HepG2 (cell line): ENCODE measurements at regions not wholly inside any gene's neighbourhood (a gene's known extent, or its start where the extent isn't known, plus 50 kb on each side); places are given as distances from the start of the nearest gene placed in this dataset.

Experiments used
- ATAC-seq: fragments of 200-7000 bp; cut with Tn5 transposase; 3 replicates; pipeline ENCODE4 v1.9.1; 2020; ENCODE audit warnings: mild to moderate bottlenecking, moderate library complexity
- BruUV-seq: library from RNA; stranded (reverse); fragments of 400-500 nt; replicated peaks from 2 replicates; lab custom pipeline; 2021; lab: Mats Ljungman, UMichigan
- CTCF ChIA-PET: fragments of 300-600 bp; formaldehyde crosslinking; extraction: SDS; loops from one replicate; lab custom pipeline; 2021; ENCODE audit warnings: low total read pairs, inconsistent platforms, low intra/inter-chr PET ratio; lab: Yijun Ruan, JAX
- POLR2A ChIA-PET: fragments of 350-600 bp; sonication (Branson Sonifier 250); formaldehyde crosslinking; loops from one replicate; lab custom pipeline; 2020; ENCODE audit warnings: antibody characterized with exemption, inconsistent platforms; lab: Yijun Ruan, JAX
- DNase-seq: peaks from one replicate; pipeline ENCODE4 v3.0.0-alpha.2; 2015; ENCODE audit warnings: low spot score
- FAIRE-seq: peaks from 3 replicates; lab custom pipeline; 2011; peaks lifted over from hg19 to GRCh38; lab: Jason Lieb, UNC
- H2AFZ ChIP-seq: one replicate; pipeline ENCODE4 v1.6.1; 2011; ENCODE audit warnings: low read length, inconsistent platforms
- H3K27ac ChIP-seq: fragments of 300-600 bp; 3 replicates; pipeline ENCODE4 v1.8.0; 2011; ENCODE audit warnings: mixed run types, mild to moderate bottlenecking, mixed read lengths, low read length, inconsistent platforms; ENCODE audit not compliant: insufficient read depth; ENCODE audit errors: extremely low read length
- H3K27me3 ChIP-seq, 2 experiments: fragments of 200-600 bp in 1 of 2; 2 replicates in 1 of 2; 3 replicates in 1 of 2; pipeline versions ENCODE4 v1.6.0 to v1.8.0; 2011; ENCODE audit warnings: low read length in 2 of 2, mild to moderate bottlenecking in 2 of 2, moderate library complexity in 2 of 2, inconsistent platforms in 1 of 2; ENCODE audit not compliant: insufficient read depth in 2 of 2, control insufficient read depth in 1 of 2
- H3K36me3 ChIP-seq, 2 experiments: fragments of 200-600 bp in 1 of 2; replicated peaks in 1 of 2; 2 replicates in 1 of 2; 3 replicates in 1 of 2; pipeline versions ENCODE4 v1.5.1 to v1.8.0; 2011; ENCODE audit warnings: low read length in 2 of 2, inconsistent platforms in 1 of 2; ENCODE audit not compliant: insufficient read depth in 2 of 2, control insufficient read depth in 1 of 2
- H3K4me1 ChIP-seq: 2 replicates; pipeline ENCODE4 v1.5.1; 2012; ENCODE audit warnings: low read length, inconsistent platforms; ENCODE audit not compliant: insufficient read depth
- H3K4me2 ChIP-seq: 2 replicates; pipeline ENCODE4 v1.6.0; 2011; ENCODE audit warnings: low read depth, low read length, inconsistent platforms
- H3K4me3 ChIP-seq, 3 experiments: fragments of 200-600 bp in 1 of 3; sonication (generic), shearing (Covaris generic) in 1 of 3; replicated peaks in 1 of 3; 2 replicates each; pipeline ENCODE4 v1.5.1; 2011 to 2016; ENCODE audit warnings: low read length in 3 of 3, inconsistent platforms in 2 of 3, low read depth in 2 of 3, mild to moderate bottlenecking in 2 of 3, control low read depth in 1 of 3, mixed read lengths in 1 of 3; ENCODE audit not compliant: insufficient read depth in 1 of 3
- H3K79me2 ChIP-seq: one replicate; pipeline ENCODE4 v1.6.1; 2011; ENCODE audit warnings: low read length, inconsistent platforms; ENCODE audit not compliant: insufficient read depth
- H3K9ac ChIP-seq: 2 replicates; pipeline ENCODE4 v1.6.0; 2011; ENCODE audit warnings: mild to moderate bottlenecking, low read depth, low read length, inconsistent platforms; ENCODE audit not compliant: insufficient read depth
- H3K9me3 ChIP-seq: 2 replicates; pipeline ENCODE4 v1.5.1; 2012; ENCODE audit warnings: mild to moderate bottlenecking, low read length
- H4K20me1 ChIP-seq: 2 replicates; pipeline ENCODE4 v1.6.0; 2011; ENCODE audit warnings: inconsistent platforms, mild to moderate bottlenecking, low read length, moderate library complexity; ENCODE audit not compliant: insufficient read depth
- CREB1 ChIP-seq, 2 experiments: fragments of 450-650 bp in 1 of 2; IDR thresholded peaks; 2 replicates each; pipeline ENCODE4 v1.6.1; 2016 to 2017; ENCODE audit warnings: control low read depth in 1 of 2, mild to moderate bottlenecking in 1 of 2, missing compliant biosample characterization in 1 of 2, missing genetic modification characterization in 1 of 2
- DBP ChIP-seq: sonication (generic); formaldehyde crosslinking; IDR thresholded peaks from 2 replicates; pipeline ENCODE4 v1.4.0; 2020; ENCODE audit warnings: missing genetic modification reagents; ENCODE audit errors: not compliant biosample characterization
- DNMT1 ChIP-seq: sonication (generic); formaldehyde crosslinking; IDR thresholded peaks from 2 replicates; pipeline ENCODE4 v1.5.1; 2020; ENCODE audit warnings: mild to moderate bottlenecking, missing genetic modification reagents
- GTF2F1 ChIP-seq: fragments of 150-350 bp; IDR thresholded peaks from 2 replicates; pipeline ENCODE4 v1.6.1; 2014; ENCODE audit warnings: low read length
- PRPF4 ChIP-seq: fragments of 200-400 bp; formaldehyde crosslinking; IDR thresholded peaks from 2 replicates; pipeline ENCODE4 v1.6.1; 2016; ENCODE audit warnings: low read length, low read depth; ENCODE audit not compliant: poor library complexity, severe bottlenecking
- TBX3 ChIP-seq: fragments of 450-650 bp; IDR thresholded peaks from 2 replicates; pipeline ENCODE4 v1.6.1; 2017; ENCODE audit warnings: antibody characterized with exemption, mild to moderate bottlenecking, inconsistent platforms, borderline replicate concordance
- U2AF1 ChIP-seq: fragments of 200-400 bp; formaldehyde crosslinking; optimal IDR thresholded peaks from 2 replicates; pipeline ENCODE3; 2017; ENCODE audit warnings: mild to moderate bottlenecking, low read depth, low read length
- ZNF432 ChIP-seq: sonication (generic); formaldehyde crosslinking; IDR thresholded peaks from 2 replicates; pipeline ENCODE4 v1.5.0; 2020; ENCODE audit warnings: missing genetic modification reagents, mild to moderate bottlenecking, borderline replicate concordance
- WGBS: methylation state at CpG from one replicate; pipeline ENCODE4 v1.1.6; 2017; ENCODE audit warnings: low lambda C conversion rate; 5-methylcytosine and 5-hydroxymethylcytosine counted together
- in situ Hi-C: cut with HindIII; loops from 2 replicates; pipeline ENCODE4 v1.10.0; 2017; ENCODE audit warnings: low pct_unique_long_range_greater_than_20kb; ENCODE audit not compliant: extremely low pct_ligation_motif_present
- intact Hi-C: fragments of 100-400 bp; cut with micrococcal nuclease; formaldehyde crosslinking; loops from one replicate; pipeline ENCODE4 v1.10.0; 2022; ENCODE audit not compliant: unreplicated experiment
- TF ChIP-seq, protein P1 (sequence below): sonication (generic); formaldehyde crosslinking; IDR thresholded peaks from 2 replicates; pipeline ENCODE4 v1.8.1; 2023; ENCODE audit warnings: mild to moderate bottlenecking, missing genetic modification reagents
- TF ChIP-seq, protein P2 (sequence below): sonication (generic); formaldehyde crosslinking; conservative IDR thresholded peaks from 2 replicates; pipeline ENCODE4 v1.8.0; 2022; ENCODE audit warnings: missing genetic modification reagents

DNA sequence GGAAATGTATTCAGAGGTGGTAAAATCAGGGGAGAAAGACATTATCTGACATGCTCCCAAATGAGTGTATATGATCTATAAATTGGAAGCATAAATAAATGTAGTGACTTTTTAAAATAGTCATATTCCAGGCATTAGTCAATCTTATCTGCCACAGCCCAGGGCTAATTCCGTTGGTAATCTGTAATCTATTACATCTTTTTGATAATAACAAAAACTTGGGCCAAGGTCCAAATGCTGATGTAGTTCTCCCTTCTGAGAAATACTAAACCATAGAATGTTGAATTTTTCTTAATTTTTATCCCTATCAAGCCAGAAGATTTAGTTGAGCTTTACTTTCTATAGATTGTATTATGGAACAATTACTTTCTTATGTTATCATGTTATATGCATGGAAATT is 1279.8 kb downstream of the EPHA7 start (continued):
- no peak for TF ChIP-seq U2AF1

DNA sequence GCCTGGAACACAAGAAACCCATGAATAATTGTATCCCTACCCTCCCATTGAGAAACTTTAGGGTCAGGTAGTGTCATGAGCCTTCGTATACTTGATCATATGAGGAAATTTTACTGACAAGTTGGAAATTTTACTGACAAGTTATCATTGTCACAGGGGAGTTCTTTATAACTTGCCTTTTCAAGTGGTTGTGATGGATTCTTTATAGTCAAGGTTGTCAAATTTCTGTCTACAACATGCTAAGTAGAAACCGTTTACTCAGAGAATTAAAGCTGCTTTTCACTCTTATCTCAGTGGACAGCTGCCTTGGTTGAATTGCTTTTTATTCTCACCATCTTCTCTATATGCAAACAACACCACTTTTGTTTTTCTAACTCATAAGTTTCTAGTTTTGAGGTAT is 1286.4 kb downstream of the EPHA7 start:
- ATAC-seq = no peak
- no peaks in the 10 kb centered on the region for H4K20me1 ChIP-seq
- in situ Hi-C loops = no loop called here
- no peaks in the 10 kb centered on the region for H3K79me2 ChIP-seq
- H3K27ac ChIP-seq = no peak overlapping the region
- H3K27me3 ChIP-seq = no peaks in the 10 kb centered on the region
- H3K4me3 ChIP-seq = no peak overlapping the region
- no peak overlapping the region for H2AFZ ChIP-seq
- ChIA-PET CTCF (no interaction called here), POLR2A (no interaction called here)
- no peaks in the 10 kb centered on the region for H3K9me3 ChIP-seq
- intact Hi-C loops = no loop called here
- FAIRE-seq = no peak
- H3K4me2 ChIP-seq = no peak overlapping the region
- 0% methylated on average over 2 of the region's 2 CpGs for WGBS
- H3K36me3 ChIP-seq = no peaks in the 10 kb centered on the region
- no TSS peak for BruUV-seq
- DNase-seq = no peak
- no peak overlapping the region for H3K9ac ChIP-seq
- no peaks in the 10 kb centered on the region for H3K4me1 ChIP-seq
- TF ChIP-seq CREB1 (IDR thresholded peaks at IDR 0.05) (no peak), CREB1 (CRISPR knock-in tag; IDR thresholded peaks at IDR 0.05) (no peak), DNMT1 (no peak), DBP (CRISPR knock-in tag) (no peak), PRPF4 (no peak), ZNF432 (no peak), GTF2F1 (no peak), TBX3 (no peak)
- TF ChIP-seq, protein P1, sequence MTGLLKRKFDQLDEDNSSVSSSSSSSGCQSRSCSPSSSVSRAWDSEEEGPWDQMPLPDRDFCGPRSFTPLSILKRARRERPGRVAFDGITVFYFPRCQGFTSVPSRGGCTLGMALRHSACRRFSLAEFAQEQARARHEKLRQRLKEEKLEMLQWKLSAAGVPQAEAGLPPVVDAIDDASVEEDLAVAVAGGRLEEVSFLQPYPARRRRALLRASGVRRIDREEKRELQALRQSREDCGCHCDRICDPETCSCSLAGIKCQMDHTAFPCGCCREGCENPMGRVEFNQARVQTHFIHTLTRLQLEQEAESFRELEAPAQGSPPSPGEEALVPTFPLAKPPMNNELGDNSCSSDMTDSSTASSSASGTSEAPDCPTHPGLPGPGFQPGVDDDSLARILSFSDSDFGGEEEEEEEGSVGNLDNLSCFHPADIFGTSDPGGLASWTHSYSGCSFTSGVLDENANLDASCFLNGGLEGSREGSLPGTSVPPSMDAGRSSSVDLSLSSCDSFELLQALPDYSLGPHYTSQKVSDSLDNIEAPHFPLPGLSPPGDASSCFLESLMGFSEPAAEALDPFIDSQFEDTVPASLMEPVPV (CRISPR knock-in tag) = no peak
- TF ChIP-seq, protein P2, sequence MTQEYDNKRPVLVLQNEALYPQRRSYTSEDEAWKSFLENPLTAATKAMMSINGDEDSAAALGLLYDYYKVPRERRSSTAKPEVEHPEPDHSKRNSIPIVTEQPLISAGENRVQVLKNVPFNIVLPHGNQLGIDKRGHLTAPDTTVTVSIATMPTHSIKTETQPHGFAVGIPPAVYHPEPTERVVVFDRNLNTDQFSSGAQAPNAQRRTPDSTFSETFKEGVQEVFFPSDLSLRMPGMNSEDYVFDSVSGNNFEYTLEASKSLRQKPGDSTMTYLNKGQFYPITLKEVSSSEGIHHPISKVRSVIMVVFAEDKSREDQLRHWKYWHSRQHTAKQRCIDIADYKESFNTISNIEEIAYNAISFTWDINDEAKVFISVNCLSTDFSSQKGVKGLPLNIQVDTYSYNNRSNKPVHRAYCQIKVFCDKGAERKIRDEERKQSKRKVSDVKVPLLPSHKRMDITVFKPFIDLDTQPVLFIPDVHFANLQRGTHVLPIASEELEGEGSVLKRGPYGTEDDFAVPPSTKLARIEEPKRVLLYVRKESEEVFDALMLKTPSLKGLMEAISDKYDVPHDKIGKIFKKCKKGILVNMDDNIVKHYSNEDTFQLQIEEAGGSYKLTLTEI = no peak
